Psoas muscle (tissue), 7 donors: ENCODE measurements at regions not wholly inside any gene's neighbourhood (a gene's known extent, or its start where the extent isn't known, plus 50 kb on each side); places are given as distances from the start of the nearest gene placed in this dataset.

Experiments
- ATAC-seq, 4 donors: fragments of 200-7000 bp; cut with Tn5 transposase; one replicate each; pipeline ENCODE4 v1.9.1; 2020; ENCODE audit warnings: moderate library complexity in 3 of 4, mild to moderate bottlenecking in 2 of 4
- DNase-seq, 2 donors: peaks; one replicate each; pipeline ENCODE4 v3.0.0-alpha.2; 2020
- H3K27ac ChIP-seq: fragments of 200-600 bp; one replicate; pipeline ENCODE4 v1.8.0; 2022
- H3K27me3 ChIP-seq, 3 donors: fragments of 200-600 bp in 1 of 3; one replicate each; pipeline versions ENCODE4 v1.6.1 to v1.8.0; 2013 to 2022; ENCODE audit warnings: low read length in 2 of 3, mild to moderate bottlenecking in 2 of 3, moderate library complexity in 1 of 3; ENCODE audit not compliant: insufficient read depth in 3 of 3
- H3K36me3 ChIP-seq, 2 donors: fragments of 200-600 bp in 1 of 2; one replicate each; pipeline versions ENCODE4 v1.6.1 to v1.8.0; 2013 to 2022; ENCODE audit warnings: low read depth in 1 of 2, mild to moderate bottlenecking in 1 of 2, moderate library complexity in 1 of 2; ENCODE audit not compliant: insufficient read depth in 1 of 2
- H3K4me1 ChIP-seq: fragments of 200-600 bp; one replicate; pipeline ENCODE4 v1.8.0; 2022
- H3K4me3 ChIP-seq: fragments of 200-600 bp; one replicate; pipeline ENCODE4 v1.8.0; 2022; ENCODE audit warnings: mild to moderate bottlenecking
- H3K9me3 ChIP-seq: fragments of 200-600 bp; one replicate; pipeline ENCODE4 v1.8.0; 2022
- WGBS, 3 donors: extraction: QIAGEN DNeasy Blood & Tissue Kit; methylation state at CpG; one replicate each; pipeline versions ENCODE4 v1.1.6 to v1.1.7; 2013; 5-methylcytosine and 5-hydroxymethylcytosine counted together
- intact Hi-C, 2 donors: fragments of 100-400 bp; cut with DNase I; formaldehyde crosslinking; loops; one replicate each; pipeline versions ENCODE4 v1.11.0 to v1.14.2; 2022
- TF ChIP-seq, protein P1 (sequence below): fragments of 200-600 bp; IDR thresholded peaks from one replicate; pipeline ENCODE4 v1.8.0; 2022; ENCODE audit warnings: antibody characterized with exemption
- donor health status: healthy with polysubstance abuse.
- donor health status: DM: no; HTN: no; CAD: no; lungs with moderate emphysema.
- donor health status: Bipolar disorder and iron deficiency.
- donor health status: healthy.
- donor health status: DM: yes; HTN: yes; CAD: no.
- donor health status: DM: no; HTN: no; CAD: no.
- donor health status: DM: yes; HTN: yes; CAD: no.

DNA sequence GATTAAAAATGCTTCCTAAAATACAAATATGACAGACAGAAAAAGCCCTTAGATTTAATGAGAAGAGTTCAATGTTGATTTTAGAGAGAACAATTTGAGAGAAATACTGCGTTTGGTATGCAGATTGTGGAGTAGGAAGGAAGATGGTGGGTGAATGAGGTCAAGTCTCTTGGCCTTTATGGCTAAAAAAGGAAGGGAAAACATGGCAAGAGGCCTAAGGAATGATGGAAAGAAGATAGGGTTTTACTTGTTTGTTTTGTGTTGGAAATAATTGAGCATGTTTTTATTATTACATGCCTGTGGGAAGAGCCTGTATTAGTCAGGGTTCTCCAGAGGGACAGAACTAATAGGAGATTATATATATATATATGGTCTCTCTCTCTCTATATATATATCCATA, 318.1 kb downstream of the TRIB2 start:
- DNase-seq = no peak
- TF ChIP-seq, protein P1, sequence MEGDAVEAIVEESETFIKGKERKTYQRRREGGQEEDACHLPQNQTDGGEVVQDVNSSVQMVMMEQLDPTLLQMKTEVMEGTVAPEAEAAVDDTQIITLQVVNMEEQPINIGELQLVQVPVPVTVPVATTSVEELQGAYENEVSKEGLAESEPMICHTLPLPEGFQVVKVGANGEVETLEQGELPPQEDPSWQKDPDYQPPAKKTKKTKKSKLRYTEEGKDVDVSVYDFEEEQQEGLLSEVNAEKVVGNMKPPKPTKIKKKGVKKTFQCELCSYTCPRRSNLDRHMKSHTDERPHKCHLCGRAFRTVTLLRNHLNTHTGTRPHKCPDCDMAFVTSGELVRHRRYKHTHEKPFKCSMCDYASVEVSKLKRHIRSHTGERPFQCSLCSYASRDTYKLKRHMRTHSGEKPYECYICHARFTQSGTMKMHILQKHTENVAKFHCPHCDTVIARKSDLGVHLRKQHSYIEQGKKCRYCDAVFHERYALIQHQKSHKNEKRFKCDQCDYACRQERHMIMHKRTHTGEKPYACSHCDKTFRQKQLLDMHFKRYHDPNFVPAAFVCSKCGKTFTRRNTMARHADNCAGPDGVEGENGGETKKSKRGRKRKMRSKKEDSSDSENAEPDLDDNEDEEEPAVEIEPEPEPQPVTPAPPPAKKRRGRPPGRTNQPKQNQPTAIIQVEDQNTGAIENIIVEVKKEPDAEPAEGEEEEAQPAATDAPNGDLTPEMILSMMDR = no peak

DNA sequence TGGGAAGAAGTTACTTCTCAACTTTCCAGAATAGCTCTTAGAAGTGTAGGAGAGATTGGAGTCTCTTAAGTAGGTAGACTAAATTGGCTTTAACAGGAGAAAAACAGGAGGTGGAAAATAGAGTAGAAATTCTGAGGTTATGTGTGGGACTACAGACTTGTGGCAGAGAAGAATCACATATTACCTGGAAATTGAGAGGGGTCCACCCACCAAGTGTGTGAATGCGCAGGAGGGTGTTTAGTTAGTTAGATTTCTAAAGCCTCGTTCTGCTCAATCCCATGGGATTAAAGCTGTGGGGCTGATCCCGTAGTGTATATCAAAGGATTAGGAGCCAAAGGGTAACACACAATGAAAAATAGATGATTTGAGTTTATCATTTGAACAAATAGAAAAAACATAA, 319.1 kb downstream of the TRIB2 start:
- WGBS, 3 donors = 66 to 73% (median 71%) methylated on average over 3 of the region's 3 CpGs
- H3K27ac ChIP-seq = no peak overlapping the region
- intact Hi-C loops = no loop called here
- no peaks in the 10 kb centered on the region for H3K36me3 ChIP-seq
- no peak overlapping the region for H3K4me3 ChIP-seq
- TF ChIP-seq, protein P1 = no peak
- no peaks in the 10 kb centered on the region for H3K4me1 ChIP-seq
- ATAC-seq = no peak
- no peaks in the 10 kb centered on the region for H3K9me3 ChIP-seq
- no peak for DNase-seq
- H3K27me3 ChIP-seq = no peaks in the 10 kb centered on the region

More for the DNA sequence above, 318.1 kb downstream of the TRIB2 start:
- Histone ChIP-seq H3K36me3 (no peaks in the 10 kb centered on the region), H3K4me1 (no peaks in the 10 kb centered on the region), H3K27me3 (no peaks in the 10 kb centered on the region), H3K9me3 (no peaks in the 10 kb centered on the region), H3K4me3 (no peak overlapping the region), H3K27ac (no peak overlapping the region)
- no peak for ATAC-seq
- intact Hi-C loops = no loop called here
- WGBS, 3 donors = 71 to 78% (median 78%) methylated on average over 1 of the region's 1 CpG

DNA sequence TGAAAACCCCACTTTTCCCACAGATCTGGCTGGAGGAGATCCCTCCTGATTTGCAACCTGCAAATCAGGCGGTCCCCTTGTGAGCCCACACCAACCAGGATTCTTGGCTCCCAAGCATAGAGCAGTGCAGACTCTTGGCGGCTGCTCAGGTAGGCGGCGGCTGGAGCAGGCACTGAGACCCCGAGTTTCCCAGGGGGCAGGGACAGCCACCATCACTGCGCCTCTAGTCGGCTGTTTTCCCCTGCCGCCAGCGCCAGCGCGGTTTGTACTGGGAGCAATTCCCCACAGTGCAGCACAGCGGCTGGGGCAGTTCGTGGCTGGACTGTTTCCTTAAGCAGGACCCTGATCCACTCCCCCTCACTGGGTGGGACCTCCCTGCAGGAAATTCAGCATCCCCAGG, 323.3 kb downstream of the TRIB2 start:
- Histone ChIP-seq H3K4me3 (no peak overlapping the region), H3K4me1 (no peaks in the 10 kb centered on the region), H3K36me3 (no peaks in the 10 kb centered on the region), H3K27ac (no peak overlapping the region), H3K27me3 (no peaks in the 10 kb centered on the region), H3K9me3 (no peaks in the 10 kb centered on the region)
- TF ChIP-seq, protein P1 = no peak
- ATAC-seq = no peak
- WGBS, 3 donors = 73 to 87% (median 80%) methylated on average over 13 of the region's 13 CpGs
- peak in 1 of 2 donors; percentile 21 for DNase-seq
- intact Hi-C loops = no loop called here

DNA sequence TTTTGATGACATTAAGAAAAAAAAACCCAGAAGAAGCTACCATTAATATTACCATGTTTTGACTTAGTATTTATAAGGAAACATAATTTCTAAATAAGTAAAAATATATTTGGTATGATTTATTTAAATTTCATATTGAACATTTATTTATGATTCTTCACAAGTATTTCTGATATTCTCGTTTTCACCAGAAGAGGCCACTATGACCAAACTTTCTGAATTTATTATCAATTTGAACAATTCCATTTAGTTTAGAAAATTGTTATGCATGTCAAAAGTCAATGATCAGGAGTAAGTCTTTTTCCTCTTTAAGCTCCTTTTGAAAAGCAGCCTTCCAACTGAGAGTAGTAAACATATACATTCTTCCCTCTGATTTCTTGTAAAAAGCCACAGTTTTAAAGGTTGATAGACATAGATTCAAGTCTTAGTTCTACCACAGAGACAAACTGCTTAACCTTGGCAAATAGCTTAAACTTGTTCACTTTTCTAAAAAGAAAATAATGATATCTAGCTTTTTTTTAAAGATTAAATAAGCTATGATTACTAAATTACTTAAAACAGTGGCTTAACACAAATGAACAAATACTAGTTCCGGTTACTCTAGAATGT, 329.9 kb downstream of the TRIB2 start:
- TF ChIP-seq, protein P1 = peak; percentile 16
- H3K9me3 ChIP-seq = no peaks in the 10 kb centered on the region
- intact Hi-C loops = no loop called here
- H3K4me1 ChIP-seq = no peaks in the 10 kb centered on the region
- no peak for ATAC-seq
- no peaks in the 10 kb centered on the region for H3K27me3 ChIP-seq
- no peaks in the 10 kb centered on the region for H3K36me3 ChIP-seq
- no peak for DNase-seq
- no peak overlapping the region for H3K27ac ChIP-seq
- no peak overlapping the region for H3K4me3 ChIP-seq
- WGBS, 3 donors = 54 to 60% (median 58%) methylated on average over 2 of the region's 2 CpGs

DNA sequence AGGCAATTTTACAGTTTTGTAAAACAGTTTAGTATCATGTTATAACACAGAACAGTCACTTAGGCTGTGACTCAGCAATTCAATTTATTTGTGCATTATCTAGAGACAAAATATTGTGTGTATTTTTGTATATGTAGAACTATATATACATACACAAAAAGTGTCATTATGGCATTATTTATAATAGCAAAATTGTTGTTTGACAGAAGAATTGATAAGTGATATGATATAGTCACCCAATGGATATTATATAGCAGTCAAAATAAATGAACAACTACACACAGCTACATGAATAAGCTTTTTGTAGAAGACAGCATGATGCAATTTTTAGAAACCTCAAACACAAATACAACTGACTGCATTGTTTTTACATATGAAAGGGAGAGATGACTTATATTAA, 334.0 kb downstream of the TRIB2 start:
- Histone ChIP-seq H3K36me3 (no peaks in the 10 kb centered on the region), H3K27ac (no peak overlapping the region), H3K4me3 (no peak overlapping the region), H3K9me3 (no peaks in the 10 kb centered on the region), H3K4me1 (no peaks in the 10 kb centered on the region), H3K27me3 (peaks cover 0 to 2% (median 0%) of the 10 kb centered on the region in 3 donors)
- TF ChIP-seq, protein P1 = no peak
- intact Hi-C loops = no loop called here
- ATAC-seq (no peak), DNase-seq (no peak)
